T follicular helper cell (primary cell): ENCODE measurements at regions not wholly inside any gene's neighbourhood (a gene's known extent, or its start where the extent isn't known, plus 50 kb on each side); places are given as distances from the start of the nearest gene placed in this dataset.
"Not testable (repeated sequence)": the region's sequence is repeated elsewhere in the genome, so short reads cannot be mapped to it uniquely, and the experiment has no call there.

ENCODE experiments used
- DNase-seq: peaks from one replicate; pipeline ENCODE4 v3.0.0-alpha.2; 2020; ENCODE audit warnings: low read depth

GRCh38 chr7:73175322-73175721, 89.5 kb upstream of the SPDYE9 start:
- not testable (repeated sequence) for DNase-seq

- not testable (repeated sequence) for DNase-seq
Observed at GRCh38 chr7:73170902-73171301, 85.1 kb upstream of the SPDYE9 start.

DNA sequence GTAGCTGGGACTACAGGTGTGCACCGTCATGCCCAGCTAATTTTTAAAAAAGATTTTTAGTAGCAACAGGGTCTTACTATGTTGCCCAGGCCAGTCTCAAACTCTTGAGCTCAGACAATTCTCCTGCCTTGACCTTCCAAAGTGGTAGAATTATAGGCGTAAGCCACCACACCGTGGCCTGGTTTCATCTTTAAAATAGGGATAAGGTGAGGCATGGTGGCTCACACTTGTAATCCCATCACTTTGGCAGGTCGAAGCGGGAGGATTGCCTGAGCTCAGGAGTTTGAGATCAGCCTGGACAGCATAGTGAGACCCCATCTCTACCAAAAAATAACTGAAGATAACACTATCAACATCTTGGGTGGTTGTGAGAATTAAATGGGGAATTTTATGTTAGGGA, 84.6 kb upstream of the SPDYE9 start:
- DNase-seq, result not testable (repeated sequence)

- DNase-seq, result not testable (repeated sequence)
Observed at GRCh38 chr7:73166152-73166551, 80.3 kb upstream of the SPDYE9 start.

DNA sequence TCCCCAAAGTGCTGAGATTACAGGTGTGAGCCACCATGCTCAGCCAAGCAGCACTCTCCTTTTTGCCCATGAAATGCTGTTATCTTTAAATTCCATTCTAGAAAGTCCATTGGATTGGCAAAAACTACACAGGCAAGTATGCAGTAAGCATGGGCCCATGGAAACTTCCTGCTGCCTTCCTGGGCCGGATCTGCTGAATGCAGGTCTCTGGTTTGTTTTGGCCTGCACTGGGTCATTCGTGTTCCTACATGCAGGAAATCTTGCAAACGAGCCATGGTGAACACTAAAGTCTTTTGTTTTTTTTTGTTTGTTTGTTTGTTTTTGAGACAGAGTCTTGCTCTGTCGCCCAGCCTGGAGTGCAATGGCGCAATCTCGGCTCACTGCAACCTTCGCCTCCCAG, 76.8 kb upstream of the SPDYE9 start:
- not testable (repeated sequence) for DNase-seq

DNA sequence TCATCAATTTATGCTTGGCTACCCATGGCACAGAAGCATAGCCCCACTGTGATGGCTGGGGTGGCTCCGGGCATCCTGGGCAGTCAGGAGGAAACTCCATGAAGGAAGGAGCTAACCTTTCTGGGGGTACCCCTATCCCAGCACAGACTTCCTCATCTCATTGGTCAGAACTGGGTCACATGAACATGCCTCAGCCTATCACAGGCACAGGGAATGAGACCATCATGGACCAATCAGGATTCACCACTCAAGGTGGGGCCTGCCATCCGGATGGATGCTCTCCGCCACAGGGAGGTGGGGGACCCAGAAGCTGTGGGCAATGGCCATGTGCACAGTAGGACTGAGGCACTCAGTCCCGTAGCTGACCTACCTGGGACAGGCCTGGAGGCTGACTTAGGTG, 75.9 kb upstream of the SPDYE9 start:
- not testable (repeated sequence) for DNase-seq

- not testable (repeated sequence) for DNase-seq
Observed at GRCh38 chr7:73157169-73157661, 71.4 kb upstream of the SPDYE9 start.

DNA sequence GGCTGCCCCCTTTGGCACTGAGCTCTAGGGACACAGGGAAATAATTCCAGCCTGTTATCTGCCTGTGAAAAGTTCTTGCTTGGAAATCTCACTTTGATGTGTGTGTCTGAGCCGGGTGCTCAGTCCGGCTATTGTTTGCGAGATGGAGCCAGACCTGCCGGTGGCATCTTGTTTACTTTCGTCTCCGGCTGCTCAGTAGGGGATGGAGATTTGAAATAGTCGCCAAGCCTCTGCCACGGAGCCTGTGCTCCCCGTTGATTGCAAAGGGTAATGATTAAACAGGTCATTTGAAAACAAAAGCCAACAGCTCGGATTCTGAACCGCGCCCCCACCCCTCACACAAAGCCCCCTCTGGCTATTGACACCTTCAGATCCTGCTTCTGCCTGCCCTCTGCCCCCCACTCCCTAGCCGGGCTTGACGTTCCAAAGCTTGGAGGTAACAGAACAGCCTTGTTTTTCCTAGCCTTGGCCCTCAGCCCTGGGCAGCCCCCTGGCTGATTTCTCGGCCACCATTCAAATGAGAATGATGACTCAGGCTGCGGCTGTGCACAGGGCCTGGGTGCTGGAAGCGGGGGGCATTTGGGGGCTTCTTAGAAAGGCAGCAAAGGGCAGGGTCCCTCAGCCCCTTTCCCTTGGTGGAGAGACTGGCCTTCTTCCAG, 70.8 kb upstream of the SPDYE9 start:
- not testable (repeated sequence) for DNase-seq

GRCh38 chr7:73154586-73155038, 68.8 kb upstream of the SPDYE9 start:
- DNase-seq, result peak; percentile 56

- not testable (repeated sequence) for DNase-seq
Observed at GRCh38 chr7:73153921-73154585, 68.2 kb upstream of the SPDYE9 start.

DNA sequence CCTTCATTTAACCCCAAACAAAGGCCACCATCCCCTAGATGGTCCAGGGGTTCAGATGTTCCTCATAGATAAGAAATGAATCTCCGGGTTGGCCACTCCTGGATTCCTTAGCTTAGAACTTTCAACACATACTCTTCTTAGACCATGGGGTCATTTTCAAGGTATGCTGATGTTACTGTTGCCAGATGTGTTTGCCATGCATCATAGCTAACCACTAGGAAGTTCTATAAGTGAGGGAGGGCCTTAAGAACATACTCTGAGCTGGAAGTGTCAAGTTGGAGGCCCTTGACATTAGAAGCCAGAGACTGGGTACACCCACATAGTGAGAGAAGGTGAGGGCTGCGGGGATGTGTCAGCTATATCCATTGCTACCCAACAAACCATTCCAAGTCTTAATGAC, 62.7 kb upstream of the SPDYE9 start:
- not testable (repeated sequence) for DNase-seq

GRCh38 chr7:73147681-73148080, 61.8 kb upstream of the SPDYE9 start:
- not testable (repeated sequence) for DNase-seq

DNA sequence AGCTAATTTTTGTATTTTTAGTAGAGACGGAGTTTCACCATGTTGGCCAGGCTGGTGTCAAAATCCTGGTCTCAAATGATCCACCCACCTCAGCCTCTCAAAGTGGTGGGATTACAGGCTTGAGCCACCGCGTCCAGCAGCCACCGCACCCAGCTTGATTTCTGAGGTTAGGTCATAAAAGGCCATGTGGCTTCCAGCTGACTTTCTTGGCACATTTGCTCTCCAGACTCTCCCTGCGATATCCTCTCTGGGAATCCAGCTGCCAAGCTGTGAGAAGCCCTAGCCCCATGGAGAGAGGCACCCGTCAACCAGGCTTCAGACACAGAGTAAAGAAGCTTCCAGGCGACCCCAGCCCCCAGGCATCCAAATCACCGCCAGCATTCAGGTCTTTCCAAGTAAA, 58.2 kb upstream of the SPDYE9 start:
- not testable (repeated sequence) for DNase-seq

- not testable (repeated sequence) for DNase-seq
Observed at GRCh38 chr7:73137922-73138321, 52.1 kb upstream of the SPDYE9 start.
